KG1 (cell line): ENCODE measurements at regions not wholly inside any gene's neighbourhood (a gene's known extent, or its start where the extent isn't known, plus 50 kb on each side); places are given as distances from the start of the nearest gene placed in this dataset.

Experiments used
- DNase-seq: peaks from one replicate; lab custom pipeline; 2025; lab: John Stamatoyannopoulos, UW

DNA sequence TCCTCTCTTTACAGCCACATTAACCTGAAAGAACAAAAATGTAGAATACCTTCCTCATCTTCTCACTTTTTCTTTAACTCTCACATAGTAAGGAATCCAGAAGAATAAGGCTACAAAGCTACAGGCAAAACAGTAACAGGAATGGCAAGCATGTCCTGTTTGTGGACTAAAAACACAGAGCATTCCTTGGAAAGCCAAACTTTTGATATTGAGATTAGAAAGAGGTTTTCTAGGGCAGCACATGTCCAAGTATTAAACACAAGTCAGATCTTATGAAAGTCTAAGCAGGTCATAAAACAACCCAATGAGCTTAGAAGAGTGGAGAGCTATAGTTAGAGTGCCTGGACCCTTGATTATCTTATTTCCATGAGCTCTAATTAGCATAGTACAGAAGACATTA, 58.2 kb upstream of the FAM9C start:
- no peak for DNase-seq

DNA sequence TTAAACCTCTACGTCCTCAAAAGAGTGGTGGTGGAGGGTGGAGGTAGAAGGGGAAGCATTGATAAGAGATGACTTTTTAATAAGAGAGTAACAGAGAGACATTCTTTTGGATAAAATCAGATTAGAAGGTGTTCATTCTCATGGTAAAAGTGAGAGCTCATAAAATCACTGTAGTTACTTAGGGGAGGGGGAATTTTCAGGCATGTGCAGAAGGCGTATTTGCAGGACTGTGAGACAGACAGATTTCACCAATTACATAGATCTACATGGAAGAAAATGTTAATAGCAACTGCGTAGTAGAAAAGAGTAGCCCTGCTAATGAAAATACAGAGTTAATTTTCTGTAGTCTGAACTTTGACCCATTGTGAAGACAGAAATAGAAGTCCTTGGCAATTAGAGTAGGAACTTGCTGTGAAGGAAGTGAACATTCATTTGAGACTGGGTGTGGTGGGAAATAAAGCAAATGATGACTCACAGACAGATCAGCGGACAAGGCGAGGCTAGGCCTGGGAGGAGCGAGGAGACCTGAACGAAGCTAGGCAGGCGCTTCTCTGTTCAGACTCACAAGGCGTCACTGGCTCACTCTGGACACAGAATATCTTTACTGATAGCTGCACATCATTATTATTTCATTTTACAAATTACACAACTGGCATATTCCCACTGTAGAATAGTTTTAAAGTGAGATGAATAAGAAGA, 57.2 kb upstream of the FAM9C start:
- DNase-seq, result no peak

DNA sequence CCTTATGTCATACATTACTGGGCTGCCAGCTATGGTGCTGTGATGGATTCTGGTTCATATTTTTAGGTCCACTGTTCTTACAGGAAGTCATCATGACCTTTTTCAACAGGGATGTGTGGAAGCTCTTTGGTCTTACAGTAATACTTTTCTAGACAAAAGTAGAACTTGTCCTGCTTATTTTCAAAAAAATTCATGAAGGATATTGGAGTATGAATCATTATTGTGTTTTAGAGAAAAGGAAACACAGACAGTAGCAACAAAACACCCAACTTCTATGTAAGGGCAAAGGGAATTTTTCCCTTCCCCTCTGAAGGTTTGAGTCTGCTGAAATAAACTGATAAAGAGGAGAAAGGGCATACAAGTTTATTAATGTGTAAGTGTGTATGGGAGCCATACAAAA, 54.7 kb upstream of the FAM9C start:
- DNase-seq, result no peak

DNA sequence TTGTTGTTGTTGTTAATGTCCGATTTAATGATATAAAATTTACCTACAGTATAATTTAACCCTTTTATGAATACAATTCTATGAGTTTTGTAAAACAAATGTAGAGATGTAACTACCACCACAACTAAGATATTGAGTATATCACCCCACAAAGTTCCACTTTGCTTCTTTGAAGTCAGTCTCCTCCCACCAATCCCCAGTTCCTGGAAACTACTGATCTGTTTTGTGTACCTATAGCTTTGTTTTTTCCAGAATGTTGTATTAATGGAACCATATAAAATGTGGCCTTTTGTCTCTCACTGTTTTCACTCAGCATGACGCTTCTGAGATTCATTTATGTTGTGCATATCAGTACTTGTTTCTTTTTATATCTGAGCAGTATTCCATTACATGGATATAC, 52.3 kb upstream of the FAM9C start:
- no peak for DNase-seq

DNA sequence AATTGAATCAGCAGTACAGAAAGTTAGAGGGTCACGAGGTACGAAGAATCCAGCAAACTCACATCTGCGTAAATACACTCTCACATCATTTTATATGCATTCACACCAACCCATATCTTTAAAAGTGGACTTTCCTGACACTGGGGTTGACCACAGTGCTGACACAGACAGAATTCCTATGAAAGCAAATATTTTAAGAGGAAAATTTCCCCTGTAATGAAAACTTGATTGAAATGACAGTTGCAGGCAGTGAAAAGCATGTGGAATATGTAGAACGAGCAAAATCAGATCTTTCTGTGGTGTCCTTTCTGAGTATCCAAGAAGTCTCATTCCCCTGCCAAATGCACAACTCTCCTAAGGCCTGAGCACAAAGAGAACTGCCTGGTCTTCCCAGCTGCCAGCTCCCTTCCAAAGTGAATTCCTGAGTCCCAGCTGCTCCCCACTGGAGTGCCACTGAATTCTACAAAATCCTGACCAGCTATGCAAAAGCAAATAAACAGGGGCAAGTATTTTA, 50.5 kb upstream of the FAM9C start:
- no peak for DNase-seq

DNA sequence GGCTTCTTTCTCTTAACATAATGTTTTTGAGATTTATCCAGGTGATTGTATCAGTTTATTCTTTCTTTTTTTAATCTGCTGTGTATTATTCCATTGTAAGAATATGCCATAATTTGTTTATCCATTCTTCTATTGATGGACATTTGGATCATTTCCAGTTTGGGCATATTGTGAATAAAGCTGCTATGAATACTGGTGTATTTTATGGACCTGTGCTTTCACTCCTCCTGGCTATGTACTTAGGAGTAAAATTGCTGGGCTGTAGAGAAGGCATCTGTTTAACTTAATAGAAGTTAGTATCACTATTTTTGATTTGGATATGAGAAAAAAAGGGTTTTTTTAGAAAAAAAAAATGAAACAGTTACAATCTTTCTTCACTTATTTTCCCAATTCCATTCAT, 50.0 kb upstream of the FAM9C start:
- no peak for DNase-seq
